SK-MEL-5 (cell line): ENCODE measurements at regions not wholly inside any gene's neighbourhood (a gene's known extent, or its start where the extent isn't known, plus 50 kb on each side); places are given as distances from the start of the nearest gene placed in this dataset.
A peak's percentile ranks its signal among the peaks of the same experiment; 100 is the strongest.
"Not testable (repeated sequence)": the region's sequence is repeated elsewhere in the genome, so short reads cannot be mapped to it uniquely, and the experiment has no call there.

Experiments used
- DNase-seq: peaks from one replicate; pipeline ENCODE4 v3.0.0-alpha.2; 2016; ENCODE audit warnings: low read depth, low spot score
- in situ Hi-C: cut with HindIII; loops from 2 replicates; pipeline ENCODE4 v1.10.0; 2016; ENCODE audit warnings: low sequenced_read_pairs, high pct_unique_total_duplicates, low pct_unique_long_range_greater_than_20kb

- no peak for DNase-seq
- in situ Hi-C loops: no loop called here
These were observed 762.8 kb downstream of the GATA3 start for GRCh38 chr10:8817299-8817698.

GRCh38 chr10:8825611-8826010, 771.1 kb downstream of the GATA3 start:
- in situ Hi-C loops: no loop called here

GRCh38 chr10:8829592-8829991, 775.1 kb downstream of the GATA3 start:
- in situ Hi-C loops: no loop called here
- DNase-seq: no peak

More at GRCh38 chr10:8825611-8826010, 771.1 kb downstream of the GATA3 start:
- no peak for DNase-seq

DNA sequence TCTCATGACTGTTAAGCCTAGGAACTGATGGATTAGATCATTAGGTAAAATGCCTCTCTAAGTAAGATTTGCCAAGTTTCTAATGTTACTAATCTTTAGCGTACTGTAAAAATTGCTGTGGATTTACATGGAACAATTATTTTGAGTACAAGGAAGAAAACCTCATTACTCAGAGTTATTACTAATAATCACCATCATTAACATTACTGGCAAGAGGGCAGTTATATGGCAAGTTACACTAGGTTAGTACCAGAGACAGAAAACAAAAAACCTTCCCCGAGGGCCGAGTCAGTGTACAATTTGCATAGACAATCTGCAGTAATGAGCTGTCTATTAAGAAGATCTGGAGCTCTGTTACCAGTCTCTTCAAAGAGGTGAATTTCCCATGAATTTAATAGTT, 775.6 kb downstream of the GATA3 start:
- DNase-seq: no peak

GRCh38 chr10:8830876-8831275, 776.4 kb downstream of the GATA3 start:
- DNase-seq: no peak
- in situ Hi-C loops: no loop called here

More for the DNA sequence above, 775.6 kb downstream of the GATA3 start:
- in situ Hi-C loops: no loop called here

DNA sequence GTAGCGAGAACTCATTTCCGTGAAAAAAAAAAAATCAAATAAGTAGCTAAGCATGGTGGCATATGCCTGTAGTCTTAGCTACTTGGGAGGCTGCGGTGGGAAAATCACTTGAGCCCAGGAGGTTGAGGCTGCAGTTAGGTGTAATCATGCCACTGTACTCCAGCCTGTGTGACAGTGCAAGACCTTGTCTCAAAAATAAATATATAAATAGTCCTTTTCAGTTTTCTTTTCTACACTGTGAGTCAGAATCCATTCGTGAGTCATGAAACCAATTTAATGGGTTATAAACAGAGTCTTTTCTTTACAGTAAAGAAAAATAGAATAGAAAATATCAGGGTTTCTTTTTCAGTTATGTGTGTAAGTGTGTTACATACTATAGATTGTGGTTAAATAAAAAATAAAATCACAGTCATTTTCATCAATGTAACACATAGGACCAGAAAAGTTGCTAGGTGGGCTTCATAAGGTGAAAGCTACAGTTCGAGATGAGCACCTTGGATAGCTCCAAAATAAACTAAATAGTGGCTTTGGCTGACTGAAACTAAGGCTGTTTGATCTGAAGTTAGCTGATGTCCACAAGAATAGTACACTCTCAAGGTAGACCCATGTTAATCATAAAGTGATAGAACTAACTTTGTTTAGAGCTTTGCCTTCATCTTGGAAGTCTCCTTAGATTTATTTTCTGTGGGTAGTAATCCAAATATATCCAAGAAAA, 781.1 kb downstream of the GATA3 start:
- in situ Hi-C loops: no loop called here
- DNase-seq: no peak

DNA sequence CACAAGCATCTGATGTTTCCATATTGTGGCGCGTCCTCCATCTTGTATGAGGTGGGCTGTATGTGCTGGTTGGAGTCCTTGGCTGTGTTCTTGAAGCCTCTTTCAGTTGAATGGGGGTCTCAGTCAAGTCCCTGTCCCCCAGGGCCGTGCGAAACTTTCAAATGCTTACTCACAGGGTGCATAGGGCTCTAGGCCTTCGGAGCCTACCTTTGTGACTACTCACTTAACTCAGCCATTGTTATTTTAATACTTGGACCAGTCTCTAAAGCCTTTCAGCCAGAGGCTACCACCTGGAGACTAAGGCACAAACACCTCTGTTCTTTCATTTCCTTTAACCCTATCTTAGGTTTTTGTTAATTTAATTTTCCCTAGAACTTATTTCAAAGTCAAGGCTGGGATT, 785.9 kb downstream of the GATA3 start:
- in situ Hi-C loops: no loop called here
- DNase-seq: no peak

GRCh38 chr10:8844141-8844540, 789.7 kb downstream of the GATA3 start:
- in situ Hi-C loops: no loop called here
- no peak for DNase-seq

- in situ Hi-C loops: no loop called here
- DNase-seq: no peak
These were observed 798.1 kb downstream of the GATA3 start for GRCh38 chr10:8852546-8852945.

GRCh38 chr10:8853048-8853447, 798.6 kb downstream of the GATA3 start:
- in situ Hi-C loops: no loop called here
- DNase-seq: no peak

DNA sequence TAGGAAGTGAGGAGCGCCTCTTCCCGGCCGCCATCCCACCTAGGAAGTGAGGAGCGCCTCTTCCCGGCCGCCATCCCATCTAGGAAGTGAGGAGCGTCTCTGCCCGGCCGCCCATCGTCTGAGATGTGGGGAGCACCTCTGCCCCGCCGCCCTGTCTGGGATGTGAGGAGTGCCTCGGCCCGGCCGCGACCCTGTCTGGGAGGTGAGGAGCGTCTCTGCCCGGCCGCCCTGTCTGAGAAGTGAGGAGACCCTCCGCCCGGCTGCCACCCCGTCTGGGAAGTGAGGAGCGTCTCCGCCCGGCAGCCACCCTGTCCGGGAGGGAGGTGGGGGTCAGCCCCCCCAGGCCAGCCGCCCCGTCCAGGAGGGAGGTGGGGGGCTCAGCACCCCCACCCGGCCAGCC, 814.4 kb downstream of the GATA3 start:
- in situ Hi-C loops, DNase-seq: not testable (repeated sequence)

GRCh38 chr10:8873310-8873709, 818.8 kb downstream of the GATA3 start:
- in situ Hi-C loops: no loop called here
- peak; percentile 16 for DNase-seq

- in situ Hi-C loops: no loop called here
- no peak for DNase-seq
These were observed 819.8 kb downstream of the GATA3 start for GRCh38 chr10:8874268-8874667.

- no peak for DNase-seq
These were observed 820.5 kb downstream of the GATA3 start for GRCh38 chr10:8874972-8875371.

GRCh38 chr10:8876171-8876570, 821.7 kb downstream of the GATA3 start:
- in situ Hi-C loops: no loop called here

More at GRCh38 chr10:8874972-8875371, 820.5 kb downstream of the GATA3 start:
- in situ Hi-C loops: no loop called here

GRCh38 chr10:8889538-8889937, 835.0 kb downstream of the GATA3 start:
- DNase-seq: no peak
- in situ Hi-C loops: no loop called here

More at GRCh38 chr10:8876171-8876570, 821.7 kb downstream of the GATA3 start:
- DNase-seq: no peak

GRCh38 chr10:8893102-8893501, 838.6 kb downstream of the GATA3 start:
- in situ Hi-C loops: no loop called here
- no peak for DNase-seq

DNA sequence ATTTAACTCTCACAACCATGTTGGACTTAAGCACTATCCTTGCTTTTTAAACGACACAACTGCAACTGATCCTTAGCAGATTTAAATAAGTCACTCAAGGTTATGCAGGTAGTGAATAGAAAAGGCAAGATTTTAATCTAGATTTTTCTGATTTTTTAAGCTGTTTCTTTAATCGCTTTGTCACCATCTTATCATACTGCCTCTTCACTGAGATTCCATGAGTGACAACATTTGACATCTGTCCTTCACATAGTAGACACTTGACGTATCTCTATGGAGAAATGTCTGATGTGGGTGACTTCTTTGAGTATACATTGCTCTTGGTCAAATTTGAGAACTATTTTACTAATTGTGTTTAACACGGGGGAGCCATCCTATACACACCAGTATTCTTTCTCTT, 839.7 kb downstream of the GATA3 start:
- in situ Hi-C loops: no loop called here
- DNase-seq: no peak

DNA sequence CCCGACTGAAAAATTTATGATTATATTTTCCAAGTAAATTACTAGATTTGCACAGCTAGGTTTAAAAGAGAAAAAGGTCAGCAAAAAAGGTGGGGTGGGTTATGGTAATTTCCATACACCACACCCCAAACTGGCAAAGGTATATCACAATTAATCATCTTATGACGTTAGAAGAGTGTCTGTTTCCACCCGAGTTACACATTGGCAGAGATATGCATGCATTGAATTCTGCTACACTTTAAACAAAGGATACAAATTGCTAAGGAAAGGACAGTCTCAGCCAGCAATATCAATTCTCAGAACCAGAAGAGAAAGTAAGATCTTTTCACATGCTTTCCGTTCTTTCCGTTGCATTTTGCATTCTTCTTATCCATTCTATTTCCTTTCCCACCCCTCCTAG, 843.3 kb downstream of the GATA3 start:
- in situ Hi-C loops: no loop called here
- DNase-seq: no peak
